NOMO-1 (cell line): ENCODE measurements at regions not wholly inside any gene's neighbourhood (a gene's known extent, or its start where the extent isn't known, plus 50 kb on each side); places are given as distances from the start of the nearest gene placed in this dataset.

Experiments
- DNase-seq, 2 experiments: peaks; one replicate each; lab custom pipeline; 2025; ENCODE audit not compliant: unreplicated experiment in 2 of 2; lab: John Stamatoyannopoulos, UW

- DNase-seq, result no peak
Measured at GRCh38 chr18:71028285-71028762, 739.5 kb downstream of the SOCS6 start.

- no peak for DNase-seq
Measured at GRCh38 chr18:71027531-71027930, 738.7 kb downstream of the SOCS6 start.

GRCh38 chr18:71025505-71026225 lies 736.8 kb downstream of the SOCS6 start:
- DNase-seq, result no peak

GRCh38 chr18:71022389-71022788 lies 733.5 kb downstream of the SOCS6 start:
- no peak for DNase-seq

- no peak for DNase-seq
Measured at GRCh38 chr18:71021030-71021362, 732.2 kb downstream of the SOCS6 start.

GRCh38 chr18:71020342-71021029 lies 731.6 kb downstream of the SOCS6 start:
- DNase-seq, result no peak

- no peak for DNase-seq
Measured at GRCh38 chr18:71018816-71019215, 730.0 kb downstream of the SOCS6 start.

GRCh38 chr18:71012789-71013188 lies 723.9 kb downstream of the SOCS6 start:
- DNase-seq, result no peak

- DNase-seq, result no peak
Measured at GRCh38 chr18:71011389-71011788, 722.5 kb downstream of the SOCS6 start.

- DNase-seq, result no peak
Measured at GRCh38 chr18:71008257-71008656, 719.4 kb downstream of the SOCS6 start.

GRCh38 chr18:71001597-71001996 lies 712.8 kb downstream of the SOCS6 start:
- no peak for DNase-seq

- DNase-seq, result no peak
Measured at GRCh38 chr18:70998490-70998889, 709.6 kb downstream of the SOCS6 start.

GRCh38 chr18:70994116-70994515 lies 705.3 kb downstream of the SOCS6 start:
- no peak for DNase-seq

GRCh38 chr18:70991577-70991976 lies 702.7 kb downstream of the SOCS6 start:
- no peak for DNase-seq

GRCh38 chr18:70985948-70986347 lies 697.1 kb downstream of the SOCS6 start:
- no peak for DNase-seq

- DNase-seq, result no peak
Measured at GRCh38 chr18:70982292-70982691, 693.4 kb downstream of the SOCS6 start.

- no peak for DNase-seq
Measured at GRCh38 chr18:70981400-70982140, 692.7 kb downstream of the SOCS6 start.

GRCh38 chr18:70973626-70974025 lies 684.8 kb downstream of the SOCS6 start:
- DNase-seq, result no peak

GRCh38 chr18:70966419-70966818 lies 677.6 kb downstream of the SOCS6 start:
- no peak for DNase-seq

GRCh38 chr18:70961939-70962338 lies 673.1 kb downstream of the SOCS6 start:
- DNase-seq, result no peak

GRCh38 chr18:70956554-70956953 lies 667.7 kb downstream of the SOCS6 start:
- no peak for DNase-seq

GRCh38 chr18:70936160-70936559 lies 647.3 kb downstream of the SOCS6 start:
- no peak for DNase-seq
